Endothelial cell of umbilical vein (primary cell): ENCODE measurements at regions not wholly inside any gene's neighbourhood (a gene's known extent, or its start where the extent isn't known, plus 50 kb on each side); places are given as distances from the start of the nearest gene placed in this dataset.

Source experiments
- CTCF ChIP-seq, 2 donors: IDR thresholded peaks; 1 replicate in 1 of 2; 2 replicates in 1 of 2; pipeline ENCODE4 v1.5.1; 2011; ENCODE audit warnings: low read length in 2 of 2, mild to moderate bottlenecking in 2 of 2, moderate library complexity in 2 of 2, control low read depth in 1 of 2, inconsistent platforms in 1 of 2, low read depth in 1 of 2; ENCODE audit not compliant: insufficient read depth in 1 of 2; ENCODE audit errors: extremely low read depth in 1 of 2
- EZH2 ChIP-seq: IDR thresholded peaks from 2 replicates; pipeline ENCODE4 v1.6.1; 2012; ENCODE audit warnings: borderline replicate concordance, low read depth, mild to moderate bottlenecking, moderate library complexity, low read length, inconsistent platforms; ENCODE audit not compliant: severe bottlenecking

GRCh38 chr14:65941091-65941490 is 528.6 kb downstream of the FUT8 start:
- no peak for TF ChIP-seq EZH2
- no peak for TF ChIP-seq CTCF (IDR thresholded peaks at IDR 0.05; ENCODE audit: extremely low read depth in 1 of 2, insufficient read depth in 1 of 2, low read depth in 1 of 2, low read length in 2 of 2)
